Mesothelial cell of epicardium (in vitro differentiated cells): ENCODE measurements at regions not wholly inside any gene's neighbourhood (a gene's known extent, or its start where the extent isn't known, plus 50 kb on each side); places are given as distances from the start of the nearest gene placed in this dataset.

Experiments used
- DNase-seq, 2 experiments: peaks; one replicate each; pipeline ENCODE4 v3.0.0; 2021; ENCODE audit warnings: low spot score in 2 of 2; ENCODE audit not compliant: unreplicated experiment in 2 of 2
- H3K27ac Mint-ChIP-seq: 2 replicates; pipeline ENCODE4 v1.8.0; 2021; ENCODE audit warnings: mixed read lengths
- H3K27me3 Mint-ChIP-seq: 2 replicates; pipeline ENCODE4 v1.8.0; 2021; ENCODE audit warnings: low read depth, mixed read lengths
- H3K36me3 Mint-ChIP-seq: 2 replicates; pipeline ENCODE4 v1.8.0; 2021; ENCODE audit warnings: mixed read lengths
- H3K4me1 Mint-ChIP-seq: 2 replicates; pipeline ENCODE4 v1.8.0; 2021; ENCODE audit warnings: mixed read lengths
- H3K4me3 Mint-ChIP-seq: 2 replicates; pipeline ENCODE4 v1.8.0; 2021; ENCODE audit warnings: mild to moderate bottlenecking, moderate library complexity, mixed read lengths
- H3K9me3 Mint-ChIP-seq: 2 replicates; pipeline ENCODE4 v1.8.0; 2021; ENCODE audit warnings: mixed read lengths
- CTCF ChIP-seq: fragments of 200-600 bp; sonication (generic); IDR thresholded peaks from one replicate; pipeline ENCODE4 v1.5.0; 2021; ENCODE audit warnings: antibody characterized with exemption; ENCODE audit not compliant: unreplicated experiment

GRCh38 chr20:52619671-52620070 lies 352.5 kb upstream of the TSHZ2 start:
- no peak overlapping the region for H3K4me3 Mint-ChIP-seq
- peaks cover 9% of the 10 kb centered on the region for H3K4me1 Mint-ChIP-seq
- peaks cover 65% of the 10 kb centered on the region for H3K27me3 Mint-ChIP-seq
- H3K36me3 Mint-ChIP-seq, result no peaks in the 10 kb centered on the region
- DNase-seq, result no peak
- TF ChIP-seq CTCF, result no peak
- no peak overlapping the region for H3K27ac Mint-ChIP-seq
- no peaks in the 10 kb centered on the region for H3K9me3 Mint-ChIP-seq

GRCh38 chr20:52619101-52619500 lies 353.1 kb upstream of the TSHZ2 start:
- H3K4me1 Mint-ChIP-seq, result peaks cover 9% of the 10 kb centered on the region
- H3K27ac Mint-ChIP-seq, result no peak overlapping the region
- no peak overlapping the region for H3K4me3 Mint-ChIP-seq
- peaks cover 69% of the 10 kb centered on the region for H3K27me3 Mint-ChIP-seq
- no peak for DNase-seq
- H3K9me3 Mint-ChIP-seq, result no peaks in the 10 kb centered on the region
- H3K36me3 Mint-ChIP-seq, result no peaks in the 10 kb centered on the region
- no peak for TF ChIP-seq CTCF

- TF ChIP-seq CTCF, result no peak
- peaks cover 7% of the 10 kb centered on the region for H3K4me1 Mint-ChIP-seq
- no peak overlapping the region for H3K27ac Mint-ChIP-seq
- H3K4me3 Mint-ChIP-seq, result no peak overlapping the region
- H3K9me3 Mint-ChIP-seq, result no peaks in the 10 kb centered on the region
- no peaks in the 10 kb centered on the region for H3K36me3 Mint-ChIP-seq
- DNase-seq, result no peak
- peaks cover 85% of the 10 kb centered on the region for H3K27me3 Mint-ChIP-seq
Measured at GRCh38 chr20:52616629-52617028, 355.5 kb upstream of the TSHZ2 start.

- H3K36me3 Mint-ChIP-seq, result no peaks in the 10 kb centered on the region
- DNase-seq, result no peak
- H3K27ac Mint-ChIP-seq, result no peak overlapping the region
- H3K27me3 Mint-ChIP-seq, result peaks cover 80% of the 10 kb centered on the region
- H3K4me1 Mint-ChIP-seq, result peaks cover 4% of the 10 kb centered on the region
- H3K9me3 Mint-ChIP-seq, result no peaks in the 10 kb centered on the region
- H3K4me3 Mint-ChIP-seq, result no peak overlapping the region
- no peak for TF ChIP-seq CTCF
Measured at GRCh38 chr20:52614051-52614863, 357.9 kb upstream of the TSHZ2 start.

GRCh38 chr20:52612046-52612632 lies 360.0 kb upstream of the TSHZ2 start:
- Mint-ChIP-seq H3K27me3 (peaks cover 80% of the 10 kb centered on the region), H3K27ac (no peak overlapping the region), H3K36me3 (no peaks in the 10 kb centered on the region), H3K9me3 (no peaks in the 10 kb centered on the region), H3K4me3 (no peak overlapping the region), H3K4me1 (no peaks in the 10 kb centered on the region)
- DNase-seq, result no peak
- no peak for TF ChIP-seq CTCF
